NOMO-1 treated with dmso at 0.1 percent for 144 hours (cell line): ENCODE measurements at regions not wholly inside any gene's neighbourhood (a gene's known extent, or its start where the extent isn't known, plus 50 kb on each side); places are given as distances from the start of the nearest gene placed in this dataset.
"Not testable (repeated sequence)": the region's sequence is repeated elsewhere in the genome, so short reads cannot be mapped to it uniquely, and the experiment has no call there.

Source experiments
- DNase-seq: peaks from one replicate; lab custom pipeline; 2025; ENCODE audit not compliant: unreplicated experiment; lab: John Stamatoyannopoulos, UW

- DNase-seq, result no peak
Observed at GRCh38 chr22:48485149-48486133, 1342.2 kb downstream of the BRD1 start.

GRCh38 chr22:48483764-48484528 lies 1343.7 kb downstream of the BRD1 start:
- no peak for DNase-seq

- DNase-seq, result no peak
Observed at GRCh38 chr22:48482771-48483170, 1344.9 kb downstream of the BRD1 start.

GRCh38 chr22:48482198-48482597 lies 1345.5 kb downstream of the BRD1 start:
- DNase-seq, result not testable (repeated sequence)

GRCh38 chr22:48481748-48482147 lies 1345.9 kb downstream of the BRD1 start:
- DNase-seq, result no peak

GRCh38 chr22:48478529-48479265 lies 1349.0 kb downstream of the BRD1 start:
- no peak for DNase-seq

GRCh38 chr22:48478124-48478523 lies 1349.5 kb downstream of the BRD1 start:
- DNase-seq, result no peak

- no peak for DNase-seq
Observed at GRCh38 chr22:48477031-48477721, 1350.5 kb downstream of the BRD1 start.

GRCh38 chr22:48476577-48476976 lies 1351.1 kb downstream of the BRD1 start:
- DNase-seq, result no peak

GRCh38 chr22:48475661-48476345 lies 1351.9 kb downstream of the BRD1 start:
- DNase-seq, result no peak

- DNase-seq, result no peak
Observed at GRCh38 chr22:48474881-48475280, 1352.8 kb downstream of the BRD1 start.

- no peak for DNase-seq
Observed at GRCh38 chr22:48473202-48473601, 1354.5 kb downstream of the BRD1 start.

- DNase-seq, result no peak
Observed at GRCh38 chr22:48464246-48464645, 1363.4 kb downstream of the BRD1 start.

GRCh38 chr22:48459859-48460823 lies 1367.5 kb downstream of the BRD1 start:
- DNase-seq, result no peak

GRCh38 chr22:48459259-48459658 lies 1368.4 kb downstream of the BRD1 start:
- no peak for DNase-seq

- no peak for DNase-seq
Observed at GRCh38 chr22:48456449-48456848, 1371.2 kb downstream of the BRD1 start.

- DNase-seq, result no peak
Observed at GRCh38 chr22:48453751-48454485, 1373.8 kb downstream of the BRD1 start.

- no peak for DNase-seq
Observed at GRCh38 chr22:48453171-48453570, 1374.5 kb downstream of the BRD1 start.
